Iris pigment epithelial cell (primary cell): ENCODE measurements at regions not wholly inside any gene's neighbourhood (a gene's known extent, or its start where the extent isn't known, plus 50 kb on each side); places are given as distances from the start of the nearest gene placed in this dataset.
A peak's percentile ranks its signal among the peaks of the same experiment; 100 is the strongest.
"Not testable (repeated sequence)": the region's sequence is repeated elsewhere in the genome, so short reads cannot be mapped to it uniquely, and the experiment has no call there.

Experiments used
- DNase-seq: peaks from one replicate; pipeline ENCODE4 v3.0.0-alpha.2; 2011; ENCODE audit warnings: low read depth

- DNase-seq, result no peak
Observed at GRCh38 chr3:153552887-153553604, 391.0 kb downstream of the RAP2B start.

- DNase-seq, result no peak
Observed at GRCh38 chr3:153553605-153553945, 391.5 kb downstream of the RAP2B start.

GRCh38 chr3:153555919-153556318 lies 393.9 kb downstream of the RAP2B start:
- no peak for DNase-seq

GRCh38 chr3:153559366-153559765 lies 397.3 kb downstream of the RAP2B start:
- DNase-seq, result not testable (repeated sequence)

GRCh38 chr3:153567011-153567410 lies 405.0 kb downstream of the RAP2B start:
- DNase-seq, result no peak

DNA sequence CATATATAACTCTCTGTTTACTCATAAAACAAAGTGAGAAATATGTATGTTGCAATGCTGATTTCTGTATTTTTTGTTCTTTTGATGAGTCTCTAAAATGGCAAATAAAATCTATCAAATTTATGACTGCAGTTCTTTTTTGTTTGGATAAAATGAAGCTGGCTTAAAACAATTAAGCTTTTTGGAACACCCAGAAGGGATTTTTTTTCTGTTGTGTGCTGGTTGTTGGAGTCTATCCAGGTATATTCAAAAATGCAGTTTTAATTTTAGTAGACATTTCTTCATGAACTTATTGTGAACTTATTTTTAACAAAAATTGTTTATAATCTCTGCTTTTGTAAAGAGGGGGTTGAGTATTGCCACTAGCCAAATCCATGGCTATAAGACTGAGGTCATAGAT lies 405.5 kb downstream of the RAP2B start:
- DNase-seq, result no peak

- DNase-seq, result not testable (repeated sequence)
Observed at GRCh38 chr3:153570481-153570880, 408.5 kb downstream of the RAP2B start.

DNA sequence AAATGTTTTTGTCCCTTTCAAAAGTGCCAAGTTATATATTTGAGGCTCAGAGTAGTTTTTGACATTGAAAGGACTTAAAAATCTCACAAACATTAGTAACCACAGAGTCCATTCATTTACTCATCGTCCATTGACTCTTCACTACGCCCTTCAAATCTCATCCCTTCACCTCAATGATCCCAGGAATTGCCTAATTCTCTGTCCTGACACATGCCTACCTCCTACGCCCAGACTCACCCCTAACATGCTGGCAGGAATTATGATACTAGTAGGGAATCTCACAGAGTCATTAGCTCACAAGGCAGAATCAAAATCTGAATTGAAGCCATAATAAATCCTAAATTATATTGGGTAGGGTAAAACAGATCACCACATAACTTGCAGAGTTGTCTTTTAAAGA lies 410.1 kb downstream of the RAP2B start:
- no peak for DNase-seq

GRCh38 chr3:153572654-153573053 lies 410.6 kb downstream of the RAP2B start:
- no peak for DNase-seq

GRCh38 chr3:153573481-153573880 lies 411.5 kb downstream of the RAP2B start:
- no peak for DNase-seq

DNA sequence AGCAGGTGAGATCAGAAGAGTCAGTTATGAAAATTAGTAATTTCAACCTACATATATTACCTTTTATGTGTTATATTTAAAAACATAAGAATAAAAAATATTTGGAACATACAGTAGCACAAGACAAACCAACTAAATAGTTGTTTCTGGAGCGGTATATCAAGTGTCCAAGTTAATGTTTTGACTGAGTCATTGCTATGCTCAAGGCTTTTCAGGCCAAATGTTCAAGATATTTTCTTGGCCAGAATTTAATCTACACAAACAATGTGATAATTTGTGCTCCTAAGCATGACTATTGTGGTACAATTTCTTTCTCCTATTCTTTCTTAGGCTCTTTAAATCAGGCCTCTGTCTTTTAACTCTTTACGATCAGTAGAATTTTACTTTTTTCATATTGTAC lies 412.4 kb downstream of the RAP2B start:
- DNase-seq, result peak; percentile 33

GRCh38 chr3:153577059-153577736 lies 415.2 kb downstream of the RAP2B start:
- DNase-seq, result no peak

DNA sequence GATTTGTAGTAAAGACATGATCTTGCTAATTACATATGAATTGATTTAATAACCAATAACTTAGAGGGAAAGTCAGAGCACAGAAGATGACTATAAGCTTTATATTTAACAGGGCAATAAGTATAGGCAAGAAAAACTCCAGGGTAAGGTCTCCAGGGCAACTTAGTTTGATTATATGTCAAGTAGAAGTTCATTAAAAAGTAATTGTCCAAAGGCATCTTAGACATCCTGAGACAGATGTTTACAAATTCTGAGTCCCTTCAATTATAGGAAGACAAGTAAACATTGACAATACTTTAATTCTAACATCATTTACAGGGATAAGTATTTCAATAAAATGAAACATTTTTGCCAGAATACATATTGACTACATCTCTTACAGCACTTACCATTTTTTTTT lies 416.0 kb downstream of the RAP2B start:
- DNase-seq, result no peak

DNA sequence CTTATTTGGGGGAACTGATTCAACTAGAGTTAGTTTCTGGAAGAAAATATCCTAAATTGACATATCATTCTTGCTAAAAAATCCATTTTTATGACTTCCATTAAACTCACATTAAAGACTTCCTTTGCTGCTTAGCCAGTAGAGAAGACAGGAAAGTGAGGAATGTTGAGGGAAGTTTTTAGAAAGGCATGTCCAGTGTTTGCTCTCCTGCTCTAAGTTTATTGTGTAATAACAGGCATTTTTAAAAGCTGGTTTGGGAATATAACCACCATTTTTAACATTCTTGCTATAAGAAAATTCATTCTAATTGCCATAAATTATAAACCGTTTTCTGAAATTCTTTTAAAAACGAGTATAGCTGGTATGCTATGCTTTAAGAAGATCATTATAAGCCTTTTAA lies 428.0 kb downstream of the RAP2B start:
- DNase-seq, result no peak

DNA sequence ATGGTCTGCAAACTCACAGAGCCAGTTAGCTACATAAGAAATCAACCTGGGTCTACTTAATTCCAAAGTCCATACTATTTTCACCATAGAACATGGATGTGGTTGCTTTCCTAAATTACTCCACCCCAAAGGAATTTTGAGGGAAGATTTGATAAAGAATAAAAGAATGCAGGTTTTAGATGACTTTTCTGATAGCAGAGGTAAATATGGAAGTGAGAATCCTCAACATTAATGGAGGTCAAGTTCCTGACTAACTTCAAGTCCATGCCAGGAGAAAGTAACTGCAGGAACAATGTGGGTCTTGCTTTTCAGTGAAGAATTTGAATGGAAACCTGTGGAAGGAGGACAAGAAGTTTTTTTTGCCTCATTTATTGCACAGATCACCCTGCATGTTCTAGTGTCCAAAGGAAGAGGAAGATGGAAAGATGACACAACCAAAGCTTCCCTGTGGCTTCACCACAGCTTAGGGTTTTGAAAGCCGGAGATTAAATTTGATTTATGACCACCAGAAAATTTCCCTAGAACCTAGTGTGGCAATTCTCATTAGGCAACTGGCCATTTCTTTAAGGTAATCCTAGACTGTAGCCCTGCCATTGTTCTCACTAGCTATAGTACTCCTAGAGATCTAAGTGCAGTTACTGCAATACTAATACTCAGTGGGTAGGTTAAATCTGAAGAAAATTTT lies 429.7 kb downstream of the RAP2B start:
- DNase-seq, result no peak

GRCh38 chr3:153595186-153595815 lies 433.3 kb downstream of the RAP2B start:
- peak; percentile 47 for DNase-seq

DNA sequence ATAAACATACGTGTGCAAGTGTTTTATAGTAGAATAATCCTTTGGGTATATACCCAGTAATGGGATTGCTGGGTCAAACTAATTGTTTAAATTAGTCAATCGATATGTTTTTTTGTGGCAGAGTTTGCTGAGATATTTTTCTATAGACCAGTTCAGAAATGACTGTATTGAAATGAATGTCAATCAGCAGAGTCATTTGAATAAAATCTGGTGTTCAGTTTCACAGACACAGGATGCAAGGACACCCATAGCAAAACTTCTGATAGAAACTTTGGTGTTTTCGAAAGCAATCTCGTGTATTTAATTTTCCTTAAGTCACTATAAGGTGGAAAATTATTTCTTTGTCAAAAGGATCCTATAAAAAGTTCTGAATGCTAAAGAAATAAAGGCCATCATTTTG lies 434.4 kb downstream of the RAP2B start:
- no peak for DNase-seq

DNA sequence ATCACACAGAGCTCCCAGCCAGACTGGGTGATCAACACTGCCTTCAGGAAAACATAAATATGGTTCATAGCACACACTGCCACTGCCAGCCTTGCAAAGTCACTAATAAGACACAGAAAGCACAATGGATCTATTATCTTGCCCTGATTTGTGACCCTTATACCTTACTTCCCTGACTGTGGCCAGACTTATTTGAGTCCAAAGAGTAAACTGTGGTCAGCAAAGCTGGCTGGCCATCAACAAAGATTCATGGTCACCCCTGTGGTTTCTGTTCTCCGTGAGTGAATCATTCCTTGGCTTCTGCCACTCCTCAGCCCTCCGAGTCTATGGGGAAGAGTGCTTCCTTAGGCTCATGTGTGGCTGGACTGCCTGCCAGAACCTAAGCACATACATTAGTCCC lies 437.7 kb downstream of the RAP2B start:
- peak; percentile 94 for DNase-seq

- no peak for DNase-seq
Observed at GRCh38 chr3:153600896-153601295, 438.9 kb downstream of the RAP2B start.

- peak; percentile 21 for DNase-seq
Observed at GRCh38 chr3:153601374-153601853, 439.4 kb downstream of the RAP2B start.

DNA sequence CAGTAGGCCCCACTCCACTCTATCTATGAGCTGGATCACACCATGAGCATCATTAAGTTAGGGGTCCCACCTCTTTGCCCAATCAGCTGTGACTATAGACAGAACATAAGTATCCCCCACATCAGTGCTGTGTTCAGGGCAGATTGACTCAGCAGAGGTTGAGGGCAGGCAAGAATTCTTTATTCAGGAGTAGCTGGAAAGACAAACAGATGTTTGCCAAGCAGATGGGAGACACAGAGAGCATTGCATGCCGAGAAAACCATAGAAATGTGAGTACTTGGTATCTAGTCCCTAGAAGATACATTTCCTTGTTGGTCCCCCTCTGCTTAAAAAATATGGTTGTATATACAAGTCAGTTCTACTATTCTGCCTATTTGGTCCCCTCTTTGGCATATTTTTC lies 440.8 kb downstream of the RAP2B start:
- no peak for DNase-seq

DNA sequence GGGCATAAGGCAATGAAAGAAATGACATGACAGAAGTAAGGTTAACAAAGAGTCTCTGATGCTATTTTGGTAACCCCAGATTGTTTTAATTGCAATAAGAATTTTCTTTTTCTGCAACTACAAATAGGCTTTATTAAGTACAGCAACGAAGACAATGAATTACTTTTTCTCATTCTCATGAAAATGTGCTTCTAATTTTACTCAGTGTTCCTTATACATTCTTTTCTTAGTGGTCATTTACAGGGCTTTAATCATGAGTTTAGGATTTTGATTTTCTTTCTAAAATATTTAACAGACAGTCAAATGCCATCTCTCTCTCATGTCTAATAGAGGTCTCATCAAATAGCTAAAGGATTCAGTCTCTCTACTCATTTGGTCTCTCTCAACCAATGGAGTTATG lies 452.1 kb downstream of the RAP2B start:
- no peak for DNase-seq

- DNase-seq, result peak; percentile 89
Observed at GRCh38 chr3:153614563-153614962, 452.5 kb downstream of the RAP2B start.
